ENCODE measurements at regions not wholly inside any gene's neighbourhood (a gene's known extent, or its start where the extent isn't known, plus 50 kb on each side); places are given as distances from the start of the nearest gene placed in this dataset.

GRCh38 chr5:30768056-30768690 is 425.3 kb upstream of the CDH6 start:
- ChIA-PET POLR2A (no interaction called here), CTCF (no interaction called here)
- DNase-seq (no peak), ATAC-seq (no peak)
- H3K27me3 Mint-ChIP-seq = no peaks in the 10 kb centered on the region
- intact Hi-C loops (cut with micrococcal nuclease) = no loop called here
- no peak overlapping the region for H3K27ac Mint-ChIP-seq
- no peak for TF ChIP-seq CTCF (IDR thresholded peaks at IDR 0.05)
- no peaks in the 10 kb centered on the region for H3K4me1 Mint-ChIP-seq (ENCODE audit: low read depth)
- H3K36me3 Mint-ChIP-seq (ENCODE audit: low read depth) = no peaks in the 10 kb centered on the region
- peaks cover 8% of the 10 kb centered on the region for H3K9me3 Mint-ChIP-seq
- no peak overlapping the region for H3K4me3 Mint-ChIP-seq

GRCh38 chr5:30765706-30766105 is 427.8 kb upstream of the CDH6 start:
- H3K27ac Mint-ChIP-seq = no peak overlapping the region
- ATAC-seq = no peak
- ChIA-PET POLR2A (no interaction called here), CTCF (no interaction called here)
- no peak for DNase-seq
- no peaks in the 10 kb centered on the region for H3K36me3 Mint-ChIP-seq (ENCODE audit: low read depth)
- H3K9me3 Mint-ChIP-seq = peaks cover 8% of the 10 kb centered on the region
- no peak for TF ChIP-seq CTCF (IDR thresholded peaks at IDR 0.05)
- intact Hi-C loops (cut with micrococcal nuclease) = no loop called here
- no peak overlapping the region for H3K4me3 Mint-ChIP-seq
- no peaks in the 10 kb centered on the region for H3K27me3 Mint-ChIP-seq
- no peaks in the 10 kb centered on the region for H3K4me1 Mint-ChIP-seq (ENCODE audit: low read depth)

GRCh38 chr5:30765227-30765626 is 428.3 kb upstream of the CDH6 start:
- Mint-ChIP-seq H3K4me3 (no peak overlapping the region), H3K4me1 (ENCODE audit: low read depth) (no peaks in the 10 kb centered on the region), H3K36me3 (ENCODE audit: low read depth) (no peaks in the 10 kb centered on the region), H3K9me3 (peaks cover 10% of the 10 kb centered on the region), H3K27ac (no peak overlapping the region), H3K27me3 (no peaks in the 10 kb centered on the region)
- intact Hi-C loops (cut with micrococcal nuclease) = no loop called here
- ATAC-seq (no peak), DNase-seq (no peak)
- ChIA-PET POLR2A (no interaction called here), CTCF (no interaction called here)
- no peak for TF ChIP-seq CTCF (IDR thresholded peaks at IDR 0.05)

GRCh38 chr5:30764704-30765103 is 428.8 kb upstream of the CDH6 start:
- DNase-seq (no peak), ATAC-seq (no peak)
- TF ChIP-seq CTCF (IDR thresholded peaks at IDR 0.05) = no peak
- no peak overlapping the region for H3K27ac Mint-ChIP-seq
- H3K4me3 Mint-ChIP-seq = no peak overlapping the region
- intact Hi-C loops (cut with micrococcal nuclease) = no loop called here
- no peaks in the 10 kb centered on the region for H3K4me1 Mint-ChIP-seq (ENCODE audit: low read depth)
- no peaks in the 10 kb centered on the region for H3K36me3 Mint-ChIP-seq (ENCODE audit: low read depth)
- H3K27me3 Mint-ChIP-seq = no peaks in the 10 kb centered on the region
- peaks cover 13% of the 10 kb centered on the region for H3K9me3 Mint-ChIP-seq
- POLR2A ChIA-PET = no interaction called here
- CTCF ChIA-PET = no interaction called here

GRCh38 chr5:30759731-30760130 is 433.8 kb upstream of the CDH6 start:
- ChIA-PET POLR2A (no interaction called here), CTCF (no interaction called here)
- Mint-ChIP-seq H3K27me3 (no peaks in the 10 kb centered on the region), H3K27ac (no peak overlapping the region), H3K4me1 (ENCODE audit: low read depth) (no peaks in the 10 kb centered on the region), H3K9me3 (peaks cover 13% of the 10 kb centered on the region), H3K4me3 (no peak overlapping the region), H3K36me3 (ENCODE audit: low read depth) (no peaks in the 10 kb centered on the region)
- ATAC-seq = no peak
- TF ChIP-seq CTCF (IDR thresholded peaks at IDR 0.05) = no peak
- intact Hi-C loops (cut with micrococcal nuclease) = no loop called here
- DNase-seq = no peak
